PC-3 (cell line): ENCODE measurements at regions not wholly inside any gene's neighbourhood (a gene's known extent, or its start where the extent isn't known, plus 50 kb on each side); places are given as distances from the start of the nearest gene placed in this dataset.

Source experiments
- ATAC-seq: fragments of 200-7000 bp; cut with Tn5 transposase; 2 replicates; pipeline ENCODE4 v1.9.1; 2020; ENCODE audit warnings: mild to moderate bottlenecking, moderate library complexity
- BruUV-seq: library from RNA; stranded (reverse); fragments of 400-500 nt; replicated peaks from 2 replicates; lab custom pipeline; 2021; lab: Mats Ljungman, UMichigan
- CTCF ChIA-PET: fragments of 300-600 bp; sonication (Branson Sonifier 250); formaldehyde crosslinking; loops from one replicate; lab custom pipeline; 2022; ENCODE audit warnings: antibody characterized with exemption; lab: Charles Lee
- POLR2A ChIA-PET: fragments of 300-600 bp; sonication (Branson Sonifier 250); formaldehyde crosslinking; loops from one replicate; lab custom pipeline; 2022; ENCODE audit warnings: antibody characterized with exemption; ENCODE audit not compliant: unreplicated experiment; lab: Charles Lee
- DNase-seq: peaks from one replicate; pipeline ENCODE4 v3.0.0-alpha.2; 2015
- H2AFZ ChIP-seq: fragments of 300-600 bp; sonication (generic); 2 replicates; pipeline ENCODE4 v1.6.0; 2016; ENCODE audit warnings: antibody characterized with exemption, low read length
- H3F3A ChIP-seq: fragments of 300-600 bp; sonication (generic); one replicate; pipeline ENCODE4 v1.6.0; 2017; ENCODE audit warnings: antibody characterized with exemption, low read length, control low read depth, mild to moderate bottlenecking; ENCODE audit not compliant: unreplicated experiment
- H3K27ac ChIP-seq: fragments of 300-600 bp; sonication (generic); 2 replicates; pipeline ENCODE4 v1.5.1; 2016; ENCODE audit warnings: mild to moderate bottlenecking, low read length
- H3K27me3 ChIP-seq: fragments of 300-600 bp; sonication (generic); 2 replicates; pipeline ENCODE4 v1.6.1; 2016; ENCODE audit warnings: low read length, mixed read lengths
- H3K36me3 ChIP-seq: fragments of 300-600 bp; sonication (generic); 2 replicates; pipeline ENCODE4 v1.6.1; 2016; ENCODE audit warnings: low read depth, mixed run types, low read length, mixed read lengths
- H3K4me1 ChIP-seq: fragments of 300-600 bp; sonication (generic); 2 replicates; pipeline ENCODE4 v1.5.1; 2016; ENCODE audit warnings: low read length; ENCODE audit not compliant: insufficient read depth
- H3K4me2 ChIP-seq: fragments of 300-600 bp; sonication (generic); 2 replicates; pipeline ENCODE4 v1.6.0; 2016; ENCODE audit warnings: low read length
- H3K4me3 ChIP-seq: fragments of 300-600 bp; sonication (generic); 2 replicates; pipeline ENCODE4 v1.5.1; 2016; ENCODE audit warnings: mild to moderate bottlenecking, low read length, mixed read lengths
- H3K79me2 ChIP-seq: fragments of 300-600 bp; sonication (generic); 2 replicates; pipeline ENCODE4 v1.6.1; 2017; ENCODE audit warnings: low read length, mixed read lengths
- H3K9ac ChIP-seq: fragments of 300-600 bp; sonication (generic); 2 replicates; pipeline ENCODE4 v1.6.0; 2016; ENCODE audit warnings: mild to moderate bottlenecking, low read length
- H3K9me2 ChIP-seq: fragments of 300-600 bp; sonication (generic); replicated peaks from 2 replicates; pipeline ENCODE4 v1.6.1; 2016; ENCODE audit warnings: mixed run types, low read length, mixed read lengths
- H3K9me3 ChIP-seq: fragments of 300-600 bp; sonication (generic); 2 replicates; pipeline ENCODE4 v1.6.1; 2016; ENCODE audit warnings: low read length, mixed read lengths
- H4K20me1 ChIP-seq: fragments of 300-600 bp; sonication (generic); 2 replicates; pipeline ENCODE4 v1.6.1; 2016; ENCODE audit warnings: low read length, mixed read lengths
- CTCF ChIP-seq: fragments of 300-600 bp; sonication (generic); conservative IDR thresholded peaks from 2 replicates; pipeline ENCODE4 v1.5.1; 2017; ENCODE audit warnings: antibody characterized with exemption, low read depth, mild to moderate bottlenecking, low read length
- EZH2 ChIP-seq: fragments of 300-600 bp; sonication (generic); IDR thresholded peaks from one replicate; pipeline ENCODE4 v1.6.1; 2017; ENCODE audit warnings: antibody characterized with exemption, mild to moderate bottlenecking, low read length; ENCODE audit not compliant: unreplicated experiment
- EZH2phosphoT487 ChIP-seq: fragments of 300-600 bp; sonication (generic); IDR thresholded peaks from 2 replicates; pipeline ENCODE4 v1.6.1; 2018; ENCODE audit warnings: mild to moderate bottlenecking, antibody characterized with exemption, low read length, borderline replicate concordance
- intact Hi-C: fragments of 100-400 bp; cut with micrococcal nuclease; formaldehyde crosslinking; loops from 2 replicates; pipeline ENCODE4 v1.9.0; 2023

DNA sequence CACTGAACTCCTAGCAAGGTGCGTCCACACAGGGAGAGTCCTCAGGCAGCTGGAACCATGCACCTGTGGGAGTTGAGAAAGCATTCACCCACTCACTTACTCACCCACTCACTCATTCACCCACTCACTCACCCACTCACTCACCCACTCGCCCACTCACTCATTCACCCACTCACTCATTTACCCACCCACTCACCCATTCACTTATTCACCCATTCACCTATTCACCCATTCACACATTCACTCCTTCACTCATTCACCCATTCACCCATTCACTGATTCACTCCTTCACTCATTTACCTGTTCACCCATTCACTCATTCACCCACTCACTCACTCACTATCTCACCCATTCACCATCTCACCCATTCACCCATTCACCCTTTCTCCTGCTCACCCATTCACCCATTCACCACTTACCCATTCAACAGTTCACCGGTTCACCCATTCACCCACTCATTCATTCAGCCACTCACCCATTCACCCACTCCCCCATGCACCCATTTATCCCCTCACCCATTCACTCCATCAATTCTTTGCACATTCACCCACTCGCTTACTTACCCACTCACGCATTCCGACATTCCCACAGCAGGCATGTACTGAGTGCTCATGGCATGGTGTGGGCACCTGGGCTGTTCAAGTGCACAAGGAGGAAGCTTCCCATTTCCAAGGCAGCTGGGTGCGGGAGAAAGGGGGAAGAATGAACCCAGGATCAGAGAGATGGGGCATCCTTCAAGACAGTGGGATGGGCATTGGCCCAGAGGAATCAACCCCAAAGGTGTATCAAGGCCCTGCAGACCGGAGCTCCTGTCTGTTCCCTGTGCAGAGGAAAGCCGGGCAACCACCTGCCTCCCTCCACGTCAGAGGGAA, 135.2 kb upstream of the C14orf180 start:
- Histone ChIP-seq H2AFZ (no peak overlapping the region), H3K36me3 (no peaks in the 10 kb centered on the region), H3K9me3 (no peaks in the 10 kb centered on the region), H3K27me3 (peaks cover 43% of the 10 kb centered on the region), H3F3A (no peaks in the 10 kb centered on the region), H3K4me3 (no peak overlapping the region), H3K9me2 (no peaks in the 10 kb centered on the region), H3K9ac (no peak overlapping the region), H3K27ac (no peak overlapping the region), H3K79me2 (no peaks in the 10 kb centered on the region), H3K4me1 (no peaks in the 10 kb centered on the region), H4K20me1 (no peaks in the 10 kb centered on the region), H3K4me2 (no peak overlapping the region)
- no TSS peak for BruUV-seq
- ChIA-PET POLR2A (no interaction called here), CTCF (no interaction called here)
- ATAC-seq, result no peak
- no peak for TF ChIP-seq EZH2
- DNase-seq, result no peak
- intact Hi-C loops, result no loop called here

DNA sequence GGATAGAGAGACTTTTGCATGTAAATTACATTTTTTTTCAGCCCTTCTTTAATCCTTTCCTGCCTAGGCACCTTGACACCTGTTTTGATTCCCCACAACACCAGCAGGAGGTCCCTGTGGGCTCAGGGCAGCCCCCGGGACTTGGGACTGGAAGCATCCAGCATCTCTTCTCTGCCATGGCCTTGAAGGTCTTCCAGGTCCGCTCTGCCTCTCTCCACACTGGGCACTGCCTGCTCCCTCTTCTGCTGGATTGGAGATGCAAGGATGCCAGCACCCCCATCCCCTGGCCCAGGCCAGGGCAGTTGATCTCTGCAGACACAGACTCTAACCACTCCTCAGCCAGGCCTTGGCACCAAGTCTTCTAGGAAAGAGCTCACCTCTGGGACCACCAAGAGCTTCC, 134.5 kb upstream of the C14orf180 start:
- no peaks in the 10 kb centered on the region for H4K20me1 ChIP-seq
- H3K27me3 ChIP-seq, result peaks cover 45% of the 10 kb centered on the region
- POLR2A ChIA-PET, result no interaction called here
- no peak overlapping the region for H2AFZ ChIP-seq
- no peak overlapping the region for H3K4me3 ChIP-seq
- no peaks in the 10 kb centered on the region for H3K36me3 ChIP-seq
- no peak for TF ChIP-seq EZH2phosphoT487
- BruUV-seq, result no TSS peak
- ATAC-seq (no peak), DNase-seq (no peak)
- no peaks in the 10 kb centered on the region for H3K4me1 ChIP-seq
- H3K4me2 ChIP-seq, result no peak overlapping the region
- no peaks in the 10 kb centered on the region for H3K9me3 ChIP-seq
- H3K9me2 ChIP-seq, result no peaks in the 10 kb centered on the region
- H3K27ac ChIP-seq, result no peak overlapping the region
- H3F3A ChIP-seq, result no peaks in the 10 kb centered on the region
- intact Hi-C loops, result no loop called here
- CTCF ChIA-PET, result no interaction called here
- no peaks in the 10 kb centered on the region for H3K79me2 ChIP-seq
- H3K9ac ChIP-seq, result no peak overlapping the region

GRCh38 chr14:104445832-104446381, 133.7 kb upstream of the C14orf180 start:
- H3K4me1 ChIP-seq, result no peaks in the 10 kb centered on the region
- intact Hi-C loops, result no loop called here
- H3K9me3 ChIP-seq, result no peaks in the 10 kb centered on the region
- no TSS peak for BruUV-seq
- no peaks in the 10 kb centered on the region for H3K9me2 ChIP-seq
- no peak overlapping the region for H3K27ac ChIP-seq
- H3K36me3 ChIP-seq, result no peaks in the 10 kb centered on the region
- H3K27me3 ChIP-seq, result peaks cover 53% of the 10 kb centered on the region
- CTCF ChIA-PET, result no interaction called here
- ATAC-seq, result no peak
- TF ChIP-seq EZH2 (no peak), CTCF (no peak)
- no peak overlapping the region for H3K4me3 ChIP-seq
- DNase-seq, result no peak
- no peak overlapping the region for H3K4me2 ChIP-seq
- no peak overlapping the region for H2AFZ ChIP-seq
- H4K20me1 ChIP-seq, result no peaks in the 10 kb centered on the region
- H3F3A ChIP-seq, result no peaks in the 10 kb centered on the region
- no peaks in the 10 kb centered on the region for H3K79me2 ChIP-seq
- H3K9ac ChIP-seq, result no peak overlapping the region
- POLR2A ChIA-PET, result no interaction called here
